Gastroesophageal sphincter (tissue), 3 donors: ENCODE measurements at regions not wholly inside any gene's neighbourhood (a gene's known extent, or its start where the extent isn't known, plus 50 kb on each side); places are given as distances from the start of the nearest gene placed in this dataset.

Experiments used
- CTCF ChIP-seq, 4 experiments: fragments of 200-600 bp in 2 of 4; fragments of 450-650 bp in 2 of 4; sonication (generic) in 1 of 4; IDR thresholded peaks; one replicate each; pipeline ENCODE4 v1.5.1; 2017 to 2019; ENCODE audit warnings: antibody characterized with exemption in 4 of 4, mild to moderate bottlenecking in 2 of 4, moderate library complexity in 2 of 4
- POLR2A ChIP-seq, 2 donors: fragments of 450-650 bp; IDR thresholded peaks; one replicate each; pipeline ENCODE4 v1.6.1; 2017; ENCODE audit warnings: antibody characterized with exemption in 2 of 2, mild to moderate bottlenecking in 2 of 2, moderate library complexity in 1 of 2
- POLR2AphosphoS5 ChIP-seq: sonication (generic); formaldehyde crosslinking; IDR thresholded peaks from one replicate; pipeline ENCODE4 v1.6.1; 2017; ENCODE audit warnings: antibody characterized with exemption

GRCh38 chr1:195325181-195325580 is 1283.1 kb downstream of the KCNT2 start:
- TF ChIP-seq CTCF (IDR thresholded peaks at IDR 0.05) (no peak), POLR2AphosphoS5 (no peak), POLR2A (IDR thresholded peaks at IDR 0.05) (no peak)
